GM03348 (cell line): ENCODE measurements at regions not wholly inside any gene's neighbourhood (a gene's known extent, or its start where the extent isn't known, plus 50 kb on each side); places are given as distances from the start of the nearest gene placed in this dataset.

Experiments
- DNase-seq: peaks from one replicate; pipeline ENCODE4 v3.0.0; 2012; ENCODE audit warnings: low spot score

DNA sequence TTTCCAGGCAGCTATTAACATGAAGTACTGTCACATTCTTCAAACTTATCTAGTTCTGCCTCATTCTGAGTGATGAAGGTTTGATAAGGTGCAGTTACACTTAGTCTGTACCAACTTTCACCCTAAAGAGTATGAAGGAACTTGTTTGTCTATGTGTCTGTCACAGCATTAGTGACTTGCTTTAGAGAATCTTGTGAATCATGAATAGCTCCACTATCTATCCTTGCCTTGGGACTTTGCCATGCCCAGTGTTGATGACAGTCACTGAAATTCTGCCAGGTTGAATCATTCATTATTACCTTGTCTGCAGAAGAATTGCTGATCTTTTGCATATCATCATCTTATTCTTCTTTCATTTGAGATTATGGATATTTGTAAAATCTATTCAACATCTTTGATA, 50.9 kb upstream of the A1CF start:
- no peak for DNase-seq

DNA sequence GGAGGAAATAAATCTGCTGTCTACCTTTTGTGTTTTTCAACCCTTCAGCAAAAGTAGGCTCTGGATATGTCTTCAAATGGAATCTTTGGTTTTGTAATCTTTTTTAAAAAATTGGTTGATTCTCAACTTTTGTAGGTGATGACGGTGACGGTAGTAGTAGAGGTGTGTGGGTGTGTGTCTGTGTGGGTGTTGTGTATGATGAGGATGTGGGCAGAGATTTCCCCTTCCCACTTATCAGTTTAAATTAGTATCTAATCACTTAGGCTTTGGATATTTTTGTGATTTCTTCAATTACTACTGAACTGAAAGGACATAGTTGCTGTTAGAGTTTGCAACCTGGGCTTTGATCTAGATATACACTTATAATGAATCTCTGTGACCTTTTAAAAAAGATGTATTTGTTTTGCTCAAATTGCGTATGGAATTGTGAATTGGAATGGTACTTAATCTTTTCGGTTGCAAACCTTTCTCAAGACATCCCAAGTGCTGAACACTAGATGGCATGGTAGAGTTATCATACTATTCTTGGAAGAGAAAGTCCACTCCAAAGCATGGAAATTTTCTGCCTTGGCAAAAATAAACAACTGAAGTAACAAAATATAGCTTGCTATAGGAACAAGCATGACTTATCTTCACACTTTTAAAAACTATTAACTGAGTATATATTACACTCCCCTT, 51.9 kb upstream of the A1CF start:
- peak; percentile 63 for DNase-seq

DNA sequence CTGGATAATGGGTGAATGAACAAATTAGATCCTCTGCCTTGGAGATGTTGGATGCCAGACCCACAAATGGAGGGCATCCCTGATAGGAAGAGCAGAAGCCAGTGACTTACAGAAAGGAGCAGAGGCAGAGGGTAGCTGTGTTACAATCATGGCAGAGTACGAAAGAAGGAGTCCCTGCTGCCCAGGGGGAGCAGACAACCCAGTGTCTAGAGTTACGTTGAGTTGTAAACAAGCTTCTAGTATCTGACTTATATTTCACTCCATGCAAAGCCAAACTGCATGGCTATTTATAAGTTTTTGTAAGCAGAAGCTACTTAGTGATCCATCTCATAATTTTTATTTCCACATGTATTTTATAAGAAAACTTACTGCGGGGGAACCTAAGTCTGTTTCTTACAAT, 56.2 kb upstream of the A1CF start:
- DNase-seq, result no peak

DNA sequence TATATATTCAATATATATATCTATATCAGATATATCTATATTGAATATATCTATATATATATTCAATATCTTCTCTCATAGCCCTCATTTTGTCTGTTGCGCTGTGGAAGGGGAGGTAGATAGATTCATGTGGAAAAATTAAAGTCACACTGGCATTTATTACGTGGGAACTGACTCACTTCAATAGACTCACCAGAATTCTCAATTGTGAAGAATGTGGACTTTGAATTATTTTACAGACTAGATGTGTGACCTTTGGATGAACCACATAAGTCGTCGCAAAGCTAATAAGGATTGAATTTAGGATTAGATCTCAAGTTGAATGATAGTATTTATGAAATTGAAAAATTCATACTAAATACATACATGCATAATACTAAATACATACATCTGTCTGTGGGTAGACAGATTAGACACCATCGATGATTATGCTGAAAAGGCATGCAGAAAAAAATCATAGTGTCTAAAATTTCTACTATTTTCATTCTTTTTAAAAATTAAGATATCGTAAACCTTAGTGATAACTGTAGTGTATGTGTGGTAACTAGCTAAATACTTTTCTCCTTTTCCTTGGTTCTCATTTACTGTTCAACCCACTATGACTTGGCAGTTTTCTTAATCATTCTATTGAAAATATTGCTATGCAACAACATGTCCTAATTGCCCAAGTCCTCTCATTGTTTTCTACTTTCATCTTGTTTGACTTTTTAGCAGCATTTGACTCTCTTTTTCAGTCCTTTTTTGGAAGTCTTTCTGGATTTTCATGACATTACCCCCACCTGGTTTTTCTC, 61.8 kb upstream of the A1CF start:
- DNase-seq, result peak; percentile 5

DNA sequence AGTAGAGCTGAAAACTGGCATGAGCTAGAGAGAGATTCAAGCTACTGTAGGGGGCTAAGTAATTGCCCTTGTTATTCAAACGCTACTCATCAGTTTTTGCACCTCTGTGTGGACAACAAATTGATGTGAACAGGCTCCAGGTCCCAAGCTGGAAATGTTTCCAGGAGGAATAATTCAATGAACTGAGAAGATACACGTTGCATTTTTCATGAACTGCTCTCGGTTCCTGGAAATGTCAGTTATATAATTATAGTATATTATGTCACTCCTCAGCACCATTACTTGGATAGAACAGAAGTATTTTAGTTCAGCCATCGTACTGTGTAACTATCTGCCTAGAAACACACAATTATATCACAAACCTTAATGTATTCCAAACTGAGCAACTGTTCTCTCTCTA, 65.9 kb upstream of the A1CF start:
- no peak for DNase-seq

DNA sequence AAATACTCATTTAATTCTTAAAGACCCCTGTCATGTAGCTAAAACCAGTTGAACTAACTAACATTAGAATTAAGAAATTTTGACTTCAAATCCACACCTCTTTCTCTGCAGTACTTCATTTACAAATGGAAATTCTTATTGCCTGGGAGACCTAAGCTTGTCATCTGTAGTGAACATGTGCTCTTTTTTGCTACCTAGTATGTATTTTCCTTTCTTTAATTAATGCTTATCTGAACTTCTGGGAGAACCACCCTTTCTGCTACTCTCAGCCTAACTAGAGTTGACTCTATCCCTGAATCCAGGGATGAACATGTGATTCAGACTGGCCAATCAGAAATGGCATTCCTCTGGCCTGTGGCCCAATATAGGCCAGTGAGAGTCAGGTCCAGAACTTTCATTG, 75.9 kb upstream of the A1CF start:
- no peak for DNase-seq

DNA sequence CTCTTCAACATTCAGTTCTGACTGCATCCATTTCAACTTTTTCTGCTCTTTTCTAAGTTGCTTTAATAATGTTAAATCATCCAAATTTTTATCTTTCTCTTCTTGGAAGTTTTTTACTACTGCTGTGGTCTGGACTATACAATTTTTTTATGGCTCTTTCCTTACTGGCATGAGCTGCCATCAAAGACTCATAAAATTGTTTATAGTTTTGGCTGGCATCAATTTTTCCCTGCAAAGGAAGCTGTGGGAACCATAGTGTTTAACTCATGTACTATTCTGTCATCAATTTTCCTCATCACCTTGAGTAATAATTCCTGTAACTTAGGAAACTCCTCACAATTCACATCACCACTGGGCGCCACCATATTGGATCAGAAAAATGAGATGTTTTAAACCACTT, 77.6 kb upstream of the A1CF start:
- no peak for DNase-seq

DNA sequence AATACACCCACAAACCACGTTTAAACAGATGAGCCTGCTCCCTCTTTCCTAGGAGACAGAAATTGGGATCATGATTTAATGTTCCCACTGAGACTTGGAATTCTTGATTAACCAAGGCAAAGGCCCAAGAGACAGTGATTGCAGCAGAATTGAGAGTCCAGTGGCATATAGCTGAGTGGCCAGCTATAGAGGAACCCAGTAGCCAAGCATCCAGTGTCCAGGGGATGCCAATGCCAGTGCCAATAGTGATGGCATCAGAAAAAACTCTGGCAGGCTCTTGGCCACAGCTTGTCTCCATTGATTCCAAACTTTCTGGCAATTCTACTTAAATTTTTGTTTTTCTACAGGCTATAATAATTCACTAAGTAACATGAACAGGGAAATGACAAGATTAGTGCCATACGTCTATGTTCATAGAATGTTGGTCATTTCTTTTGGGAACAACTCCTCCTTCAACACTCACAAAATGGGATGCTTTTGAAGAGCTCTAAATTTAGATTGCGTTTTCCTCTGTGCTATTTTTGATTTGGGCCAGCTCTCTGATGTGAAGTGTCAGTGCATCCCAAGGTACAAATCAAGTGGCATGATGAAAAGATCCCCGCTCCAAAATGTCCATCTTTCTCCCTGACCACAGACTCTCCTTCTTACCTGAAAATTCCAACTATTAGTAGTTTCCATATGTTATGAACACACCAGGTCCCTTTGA, 83.1 kb upstream of the A1CF start:
- no peak for DNase-seq

DNA sequence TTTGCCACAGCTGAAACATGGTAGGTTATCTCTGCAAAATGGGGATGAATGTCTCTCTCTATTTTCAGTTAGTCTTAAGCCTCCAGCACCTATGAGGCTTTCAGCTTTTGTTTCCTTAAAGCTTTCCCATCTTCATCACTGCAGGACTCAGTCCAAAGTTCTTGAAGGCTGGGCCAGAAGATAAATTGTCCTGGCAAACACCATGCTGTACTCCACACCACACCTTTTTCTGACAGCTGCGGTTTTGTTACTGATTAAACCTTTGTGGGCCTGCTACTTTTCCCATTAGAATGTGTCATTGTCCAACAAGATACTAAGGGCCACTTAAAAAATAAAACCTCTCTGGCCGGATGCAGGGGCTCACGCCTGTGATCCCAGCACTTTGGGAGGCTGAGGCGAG, 87.2 kb upstream of the A1CF start:
- no peak for DNase-seq

DNA sequence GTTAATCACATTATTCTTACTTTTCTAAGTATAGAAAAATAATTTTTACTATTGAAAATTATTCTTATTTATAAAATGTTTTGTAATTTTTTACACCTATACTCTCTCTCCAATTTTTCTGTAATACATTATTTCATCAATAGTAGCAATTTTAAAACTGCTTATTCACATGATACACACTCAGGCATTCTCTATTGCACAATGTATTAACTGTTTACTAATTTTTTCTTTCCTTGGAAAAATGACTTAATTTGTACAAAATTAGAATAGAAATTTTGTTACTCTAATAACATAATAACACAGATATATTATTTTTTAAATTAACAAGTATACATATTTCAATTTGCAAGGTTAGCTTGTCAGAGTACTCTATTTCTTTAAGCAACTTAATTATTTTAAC, 92.9 kb upstream of the PRKG1 start:
- DNase-seq, result no peak

DNA sequence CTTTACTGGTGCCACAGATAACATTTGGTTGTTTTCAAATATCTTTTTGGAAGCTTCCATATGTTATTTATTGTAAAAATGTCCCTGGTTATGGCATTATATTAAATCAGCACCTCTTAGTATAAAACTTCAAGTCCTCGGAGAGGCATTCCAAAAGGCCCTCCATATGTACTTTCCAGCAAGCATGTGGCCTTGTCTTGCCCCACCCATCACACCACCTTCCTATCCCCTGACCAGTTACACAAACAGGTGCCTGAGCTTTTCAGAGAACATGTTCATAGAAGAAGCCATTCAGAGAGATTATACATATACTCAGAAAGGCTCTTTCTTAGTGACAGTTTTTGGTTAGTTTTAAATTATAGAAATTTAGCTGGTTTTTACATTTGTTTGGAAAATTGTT, 92.4 kb upstream of the PRKG1 start:
- no peak for DNase-seq

DNA sequence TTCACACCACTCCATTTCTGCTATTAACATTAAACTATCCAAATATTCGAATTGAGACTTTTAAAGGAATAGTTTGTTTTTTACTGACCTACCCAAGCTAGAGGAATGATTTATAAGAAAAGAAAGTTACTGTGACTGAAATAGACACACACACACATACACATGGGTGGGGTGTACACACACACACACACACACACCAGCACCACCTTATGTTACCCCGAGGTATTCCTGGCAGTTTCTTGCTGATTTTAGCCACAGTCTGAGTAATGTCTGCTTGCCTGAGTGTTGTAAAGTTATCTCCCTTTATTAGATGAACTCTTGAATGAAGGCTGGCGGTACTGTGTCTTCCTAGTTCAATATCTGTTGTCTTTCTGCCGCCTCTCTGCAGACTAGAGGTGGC, 91.3 kb upstream of the PRKG1 start:
- no peak for DNase-seq

DNA sequence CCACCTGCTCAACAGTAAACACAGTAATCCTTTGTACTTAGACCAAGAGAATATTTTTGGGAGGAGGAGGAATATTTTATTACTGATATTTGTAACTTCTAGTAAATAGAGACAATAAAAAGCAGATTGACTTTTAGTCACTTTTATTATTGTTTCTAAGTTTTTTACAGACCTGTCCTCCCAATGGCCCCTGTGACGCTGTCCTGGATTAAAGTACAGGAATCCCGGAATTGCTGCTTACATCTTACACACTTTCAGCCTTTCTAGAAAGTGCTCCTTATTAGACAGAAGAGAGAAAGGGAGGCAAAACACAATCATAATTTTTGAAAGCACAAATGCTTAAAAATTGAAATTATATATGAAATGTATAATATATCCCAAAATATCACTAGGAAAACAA, 86.4 kb upstream of the PRKG1 start:
- no peak for DNase-seq

DNA sequence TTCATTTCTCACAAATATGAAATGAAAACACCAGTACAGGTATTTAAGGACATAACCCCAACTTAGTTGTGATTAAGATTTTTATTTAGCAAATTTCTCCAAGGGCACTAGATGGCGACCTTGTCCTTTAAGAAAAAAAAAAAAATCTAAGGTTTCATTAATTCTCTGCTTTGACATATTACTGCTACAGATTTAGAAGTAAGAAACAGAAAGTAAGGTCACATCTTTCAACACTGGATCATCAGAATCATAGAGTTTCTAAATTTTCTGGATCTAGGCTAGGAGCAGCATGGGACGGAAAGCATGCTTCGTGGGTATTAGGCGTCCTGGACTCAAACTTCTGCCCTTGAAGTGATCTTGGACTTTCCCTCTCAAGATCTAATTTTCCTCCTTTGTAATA, 85.5 kb upstream of the PRKG1 start:
- DNase-seq, result peak; percentile 24

DNA sequence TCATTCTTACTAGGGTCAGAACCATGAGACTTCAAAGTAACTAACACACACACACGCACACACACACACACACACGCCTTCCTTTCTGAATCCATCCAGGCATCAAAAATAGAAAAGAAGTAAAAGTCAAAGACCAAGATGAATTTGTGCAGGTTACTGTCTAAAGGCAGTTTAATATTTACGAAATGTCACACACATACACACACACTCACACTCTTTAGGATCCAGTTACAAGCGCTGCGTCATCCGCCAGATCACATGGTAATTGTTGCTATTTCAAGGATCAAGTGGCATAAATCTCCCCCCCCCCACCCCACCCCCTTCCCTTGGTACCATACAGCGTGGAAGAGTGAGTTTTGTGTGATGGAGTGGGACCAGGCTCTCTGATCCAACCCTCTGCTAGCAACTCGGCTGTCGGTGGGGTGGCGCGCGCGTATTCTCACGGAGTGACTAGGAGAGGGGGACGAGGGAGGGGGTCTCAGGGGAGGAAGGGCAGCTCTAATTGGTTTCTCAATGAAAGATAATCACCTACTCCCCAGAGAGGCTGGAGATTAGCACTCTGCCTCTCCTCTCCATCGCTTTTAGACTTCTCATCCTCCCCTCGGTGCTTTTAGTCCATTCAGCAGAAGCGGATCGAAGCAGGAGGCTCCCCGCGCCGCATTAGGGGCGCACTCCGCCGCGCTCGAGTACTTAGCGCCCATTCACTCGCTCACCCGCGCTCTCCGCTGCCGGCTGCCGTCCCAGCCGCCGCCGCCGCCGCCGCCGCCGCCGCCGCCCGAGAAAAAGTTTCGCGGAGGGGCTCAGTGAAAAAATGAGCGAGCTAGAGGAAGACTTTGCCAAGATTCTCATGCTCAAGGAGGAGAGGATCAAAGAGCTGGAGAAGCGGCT, 83.5 kb upstream of the PRKG1 start:
- peak; percentile 56 for DNase-seq

DNA sequence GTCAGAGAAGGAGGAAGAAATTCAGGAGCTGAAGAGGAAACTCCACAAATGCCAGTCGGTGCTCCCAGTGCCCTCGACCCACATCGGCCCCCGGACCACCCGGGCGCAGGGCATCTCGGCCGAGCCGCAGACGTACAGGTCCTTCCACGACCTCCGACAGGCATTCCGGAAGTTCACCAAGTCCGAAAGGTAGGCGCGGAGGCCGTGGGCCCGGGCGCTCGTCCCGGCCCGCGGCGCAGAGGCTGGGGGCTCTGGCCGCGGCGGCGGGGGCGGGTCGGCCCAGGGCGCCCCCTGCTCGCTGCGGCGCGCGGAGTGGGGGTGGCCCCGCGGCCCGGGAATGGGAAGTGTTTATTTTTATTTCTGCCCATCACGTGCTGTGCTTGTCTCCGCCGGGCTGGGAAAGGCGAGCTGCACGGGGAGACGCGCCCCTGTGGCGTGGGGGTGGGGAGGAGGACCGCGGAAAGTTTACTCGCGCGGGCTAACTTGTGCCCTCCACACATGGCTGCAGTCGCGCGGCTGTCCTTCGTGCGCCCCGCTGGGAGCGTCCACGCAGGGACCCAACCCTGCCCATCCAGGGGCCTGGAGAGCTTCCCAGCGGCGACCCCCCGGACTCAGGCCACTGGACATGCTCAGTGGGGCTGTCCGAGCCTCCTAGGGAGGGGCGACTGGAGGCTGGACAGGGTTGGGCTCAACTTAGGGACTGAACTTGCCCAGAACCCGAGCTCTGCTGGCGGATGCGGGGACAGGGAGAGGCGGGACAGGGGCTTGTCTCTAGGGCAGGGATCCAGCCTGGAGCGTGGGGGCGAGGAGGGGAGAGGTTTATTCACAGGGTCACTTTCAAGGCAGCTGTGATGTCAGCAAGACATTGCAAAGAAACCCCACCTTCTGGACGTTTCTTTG, 82.6 kb upstream of the PRKG1 start:
- DNase-seq, result peak; percentile 61

DNA sequence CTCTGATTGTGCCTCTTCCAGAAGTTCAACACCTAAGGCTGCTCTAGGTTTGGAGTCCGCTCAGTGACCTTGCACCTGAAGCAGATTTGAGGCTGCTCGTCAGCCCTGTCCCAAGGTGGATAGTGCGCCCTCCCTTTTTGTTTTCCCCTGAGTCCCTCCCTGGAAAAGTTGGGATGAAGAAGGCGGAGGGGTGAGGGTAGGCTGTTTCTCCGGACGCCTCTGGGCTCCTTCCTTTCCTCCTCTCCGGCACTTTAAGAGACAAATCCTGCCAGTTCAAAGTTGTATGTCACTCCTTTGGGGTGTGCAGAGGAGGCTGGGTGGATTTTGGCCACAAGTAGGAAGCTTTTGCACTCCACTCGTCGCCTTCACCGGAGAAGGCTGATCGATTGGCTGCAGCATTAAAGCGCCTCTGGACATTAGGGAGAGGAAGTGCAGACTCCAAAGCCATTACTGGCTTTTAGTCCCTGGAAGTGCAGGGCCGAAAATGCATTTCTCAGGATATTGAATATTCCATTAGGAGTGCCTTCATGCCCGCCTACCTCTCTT, 81.9 kb upstream of the PRKG1 start:
- no peak for DNase-seq

DNA sequence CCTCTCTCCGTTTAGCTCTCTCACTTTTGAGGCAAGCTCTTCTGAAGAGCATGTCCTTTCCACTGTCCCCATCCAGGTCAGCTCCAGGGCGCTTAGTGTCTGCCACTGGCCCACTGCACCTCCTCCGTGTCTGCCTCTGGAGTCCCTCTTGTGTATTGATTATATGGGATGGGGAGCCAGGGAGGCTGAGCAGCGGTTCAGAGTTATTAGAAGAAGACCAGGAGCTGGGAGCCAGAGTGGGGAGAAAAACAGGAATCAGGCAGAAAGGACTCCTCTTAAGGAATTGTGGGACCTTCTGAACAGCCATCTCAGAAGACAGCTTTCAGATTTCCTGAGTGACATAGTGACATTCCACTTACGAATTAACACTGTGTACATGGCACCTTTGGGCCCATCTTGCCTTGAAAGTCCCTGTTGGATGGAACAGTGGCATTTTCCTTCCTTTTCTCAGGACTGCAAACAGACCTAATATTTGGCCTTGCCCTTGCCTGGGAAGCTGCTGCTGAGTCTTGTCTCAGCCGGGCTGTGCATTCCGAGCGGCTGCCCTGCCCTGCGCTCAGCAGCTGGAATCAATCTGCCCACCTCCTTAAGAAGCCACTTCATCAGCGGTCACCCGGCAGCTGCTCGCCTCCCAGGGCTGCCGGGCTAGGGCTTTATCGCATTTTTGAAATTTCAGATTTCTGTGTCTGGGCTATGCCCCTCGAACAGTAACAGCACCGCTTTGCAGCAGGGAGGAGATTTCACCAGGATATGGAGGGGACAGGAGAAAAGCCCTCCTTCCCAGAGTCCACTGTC, 81.1 kb upstream of the PRKG1 start:
- peak; percentile 81 for DNase-seq

DNA sequence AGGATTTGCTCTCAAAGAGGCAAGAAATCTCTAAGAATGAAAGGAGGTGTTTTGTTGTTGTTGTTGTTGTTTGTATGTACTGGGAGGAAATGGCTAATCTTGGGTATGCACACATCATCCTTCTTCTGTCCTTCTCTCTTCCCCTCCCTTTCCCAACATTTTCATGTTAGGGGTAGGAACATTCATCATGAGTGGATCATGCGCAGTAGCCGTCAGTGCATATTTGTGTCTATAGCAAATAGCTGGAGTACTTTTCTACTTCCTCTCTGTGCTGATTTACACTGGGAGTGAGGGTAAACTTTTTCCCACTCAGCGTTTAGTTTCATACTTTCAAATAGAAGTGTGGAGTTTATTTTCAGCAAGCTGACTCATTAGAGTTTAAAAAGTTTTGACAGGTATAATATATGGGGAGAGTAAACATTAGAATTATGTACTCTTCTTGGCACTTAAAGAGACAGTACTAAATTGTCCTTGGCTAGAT, 80.5 kb upstream of the PRKG1 start:
- DNase-seq, result peak; percentile 78

DNA sequence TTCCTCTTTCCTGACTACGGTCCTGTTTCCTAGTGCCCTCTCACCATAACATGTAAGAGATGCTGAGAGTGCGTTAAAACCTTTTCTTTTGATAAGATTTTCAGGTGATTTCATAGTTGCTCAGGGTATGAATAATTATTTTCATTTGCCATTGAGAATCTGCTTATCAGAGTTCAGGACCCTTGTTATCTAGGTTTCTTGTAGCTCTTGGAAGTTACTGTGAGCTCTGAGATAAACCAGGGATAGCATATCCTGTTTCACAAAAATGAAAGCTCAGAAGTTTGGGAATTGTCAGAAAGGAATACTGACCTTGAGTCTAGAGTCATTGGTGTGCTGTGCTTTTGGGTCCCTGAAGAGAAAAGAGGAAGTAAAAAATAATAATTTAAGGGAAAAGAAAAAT, 76.8 kb upstream of the PRKG1 start:
- DNase-seq, result no peak
